GM06990 (cell line): ENCODE measurements at regions not wholly inside any gene's neighbourhood (a gene's known extent, or its start where the extent isn't known, plus 50 kb on each side); places are given as distances from the start of the nearest gene placed in this dataset.

Experiments
- DNase-seq: peaks from one replicate; pipeline ENCODE4 v3.0.0-alpha.2; 2011; ENCODE audit not compliant: insufficient read length; ENCODE audit errors: extremely low read depth
- H3K27me3 ChIP-seq: replicated peaks from 2 replicates; pipeline ENCODE4 v1.6.0; 2011; ENCODE audit warnings: low read length; ENCODE audit not compliant: control insufficient read depth, insufficient read depth
- H3K36me3 ChIP-seq: 2 replicates; pipeline ENCODE4 v1.5.1; 2011; ENCODE audit warnings: low read length; ENCODE audit not compliant: control insufficient read depth, insufficient read depth
- H3K4me3 ChIP-seq: replicated peaks from 2 replicates; pipeline ENCODE4 v1.5.1; 2011; ENCODE audit warnings: low read depth, mild to moderate bottlenecking, control low read depth, low read length
- CTCF ChIP-seq: IDR thresholded peaks from 2 replicates; pipeline ENCODE4 v1.5.1; 2011; ENCODE audit warnings: low read length, control low read depth, mild to moderate bottlenecking, inconsistent platforms; ENCODE audit not compliant: insufficient read depth, poor library complexity, severe bottlenecking

- DNase-seq: no peak
- H3K4me3 ChIP-seq: no peak overlapping the region
Observed at GRCh38 chr13:22696433-22696832, 484.3 kb upstream of the SGCG start.

GRCh38 chr13:22698467-22698866, 482.3 kb upstream of the SGCG start:
- DNase-seq: no peak
- no peak for TF ChIP-seq CTCF
- Histone ChIP-seq H3K27me3 (no peaks in the 10 kb centered on the region), H3K36me3 (no peaks in the 10 kb centered on the region), H3K4me3 (no peak overlapping the region)

More at GRCh38 chr13:22696433-22696832, 484.3 kb upstream of the SGCG start:
- Histone ChIP-seq H3K36me3 (no peaks in the 10 kb centered on the region), H3K27me3 (no peaks in the 10 kb centered on the region)
- TF ChIP-seq CTCF: no peak

- H3K36me3 ChIP-seq: no peaks in the 10 kb centered on the region
- H3K27me3 ChIP-seq: no peaks in the 10 kb centered on the region
- no peak overlapping the region for H3K4me3 ChIP-seq
- TF ChIP-seq CTCF: no peak
- no peak for DNase-seq
Observed at GRCh38 chr13:22700246-22700887, 480.4 kb upstream of the SGCG start.

GRCh38 chr13:22703601-22704209, 477.1 kb upstream of the SGCG start:
- Histone ChIP-seq H3K36me3 (no peaks in the 10 kb centered on the region), H3K27me3 (no peaks in the 10 kb centered on the region), H3K4me3 (no peak overlapping the region)
- DNase-seq: no peak
- no peak for TF ChIP-seq CTCF

- no peak for TF ChIP-seq CTCF
- Histone ChIP-seq H3K27me3 (no peaks in the 10 kb centered on the region), H3K36me3 (no peaks in the 10 kb centered on the region), H3K4me3 (no peak overlapping the region)
- no peak for DNase-seq
Observed at GRCh38 chr13:22707946-22708345, 472.8 kb upstream of the SGCG start.

GRCh38 chr13:22717036-22717435, 463.7 kb upstream of the SGCG start:
- Histone ChIP-seq H3K4me3 (no peak overlapping the region), H3K27me3 (no peaks in the 10 kb centered on the region), H3K36me3 (no peaks in the 10 kb centered on the region)
- no peak for TF ChIP-seq CTCF
- no peak for DNase-seq
